Neural progenitor cell (in vitro differentiated cells): ENCODE measurements at regions not wholly inside any gene's neighbourhood (a gene's known extent, or its start where the extent isn't known, plus 50 kb on each side); places are given as distances from the start of the nearest gene placed in this dataset.

Source experiments
- EZH2 ChIP-seq: fragments of 200-600 bp; sonication (generic); IDR thresholded peaks from 2 replicates; pipeline ENCODE4 v1.6.1; 2017; ENCODE audit warnings: antibody characterized with exemption, mild to moderate bottlenecking, moderate library complexity
- TF ChIP-seq, protein P1 (sequence below): fragments of 200-600 bp; sonication (generic); IDR thresholded peaks from 2 replicates; pipeline ENCODE4 v1.5.1; 2017; ENCODE audit warnings: antibody characterized with exemption, mild to moderate bottlenecking

- TF ChIP-seq, protein P1, sequence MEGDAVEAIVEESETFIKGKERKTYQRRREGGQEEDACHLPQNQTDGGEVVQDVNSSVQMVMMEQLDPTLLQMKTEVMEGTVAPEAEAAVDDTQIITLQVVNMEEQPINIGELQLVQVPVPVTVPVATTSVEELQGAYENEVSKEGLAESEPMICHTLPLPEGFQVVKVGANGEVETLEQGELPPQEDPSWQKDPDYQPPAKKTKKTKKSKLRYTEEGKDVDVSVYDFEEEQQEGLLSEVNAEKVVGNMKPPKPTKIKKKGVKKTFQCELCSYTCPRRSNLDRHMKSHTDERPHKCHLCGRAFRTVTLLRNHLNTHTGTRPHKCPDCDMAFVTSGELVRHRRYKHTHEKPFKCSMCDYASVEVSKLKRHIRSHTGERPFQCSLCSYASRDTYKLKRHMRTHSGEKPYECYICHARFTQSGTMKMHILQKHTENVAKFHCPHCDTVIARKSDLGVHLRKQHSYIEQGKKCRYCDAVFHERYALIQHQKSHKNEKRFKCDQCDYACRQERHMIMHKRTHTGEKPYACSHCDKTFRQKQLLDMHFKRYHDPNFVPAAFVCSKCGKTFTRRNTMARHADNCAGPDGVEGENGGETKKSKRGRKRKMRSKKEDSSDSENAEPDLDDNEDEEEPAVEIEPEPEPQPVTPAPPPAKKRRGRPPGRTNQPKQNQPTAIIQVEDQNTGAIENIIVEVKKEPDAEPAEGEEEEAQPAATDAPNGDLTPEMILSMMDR: no peak
- TF ChIP-seq EZH2: no peak
Observed at GRCh38 chr12:90188857-90189256, 480.2 kb upstream of the ATP2B1 start.
